Calu3 (cell line): ENCODE measurements at regions not wholly inside any gene's neighbourhood (a gene's known extent, or its start where the extent isn't known, plus 50 kb on each side); places are given as distances from the start of the nearest gene placed in this dataset.
A peak's percentile ranks its signal among the peaks of the same experiment; 100 is the strongest.

Source experiments
- BruUV-seq: library from RNA; stranded (reverse); fragments of 400-500 nt; replicated peaks from 2 replicates; lab custom pipeline; 2021; lab: Mats Ljungman, UMichigan
- CTCF ChIA-PET: fragments of 300-600 bp; sonication (Branson Sonifier 250); formaldehyde crosslinking; loops from one replicate; lab custom pipeline; 2022; ENCODE audit warnings: antibody characterized with exemption; lab: Charles Lee
- DNase-seq: peaks from one replicate; pipeline ENCODE4 v3.0.0; 2022
- H3K27ac Mint-ChIP-seq: one replicate; pipeline ENCODE4 v1.8.0; 2022; ENCODE audit warnings: mixed read lengths; ENCODE audit not compliant: unreplicated experiment
- H3K27me3 Mint-ChIP-seq: one replicate; pipeline ENCODE4 v1.8.0; 2022; ENCODE audit warnings: mixed read lengths; ENCODE audit not compliant: unreplicated experiment
- H3K36me3 Mint-ChIP-seq: one replicate; pipeline ENCODE4 v1.8.0; 2022; ENCODE audit warnings: mild to moderate bottlenecking, moderate library complexity, mixed read lengths; ENCODE audit not compliant: insufficient read depth, unreplicated experiment
- H3K4me1 Mint-ChIP-seq: one replicate; pipeline ENCODE4 v1.8.0; 2022; ENCODE audit warnings: mild to moderate bottlenecking, low read depth, mixed read lengths; ENCODE audit not compliant: unreplicated experiment
- H3K4me3 Mint-ChIP-seq: one replicate; pipeline ENCODE4 v1.8.0; 2022; ENCODE audit warnings: mild to moderate bottlenecking, low read depth, moderate library complexity, mixed read lengths; ENCODE audit not compliant: unreplicated experiment
- H3K9me3 Mint-ChIP-seq: one replicate; pipeline ENCODE4 v1.8.0; 2022; ENCODE audit warnings: low read depth, mixed read lengths; ENCODE audit not compliant: unreplicated experiment
- intact Hi-C: fragments of 100-400 bp; cut with micrococcal nuclease; formaldehyde crosslinking; loops from one replicate; pipeline ENCODE4 v1.10.0; 2022; ENCODE audit not compliant: unreplicated experiment
- TF ChIP-seq, protein P1 (sequence below): fragments of 200-600 bp; IDR thresholded peaks from one replicate; pipeline ENCODE4 v1.8.0; 2022; ENCODE audit warnings: antibody characterized with exemption; ENCODE audit not compliant: unreplicated experiment

DNA sequence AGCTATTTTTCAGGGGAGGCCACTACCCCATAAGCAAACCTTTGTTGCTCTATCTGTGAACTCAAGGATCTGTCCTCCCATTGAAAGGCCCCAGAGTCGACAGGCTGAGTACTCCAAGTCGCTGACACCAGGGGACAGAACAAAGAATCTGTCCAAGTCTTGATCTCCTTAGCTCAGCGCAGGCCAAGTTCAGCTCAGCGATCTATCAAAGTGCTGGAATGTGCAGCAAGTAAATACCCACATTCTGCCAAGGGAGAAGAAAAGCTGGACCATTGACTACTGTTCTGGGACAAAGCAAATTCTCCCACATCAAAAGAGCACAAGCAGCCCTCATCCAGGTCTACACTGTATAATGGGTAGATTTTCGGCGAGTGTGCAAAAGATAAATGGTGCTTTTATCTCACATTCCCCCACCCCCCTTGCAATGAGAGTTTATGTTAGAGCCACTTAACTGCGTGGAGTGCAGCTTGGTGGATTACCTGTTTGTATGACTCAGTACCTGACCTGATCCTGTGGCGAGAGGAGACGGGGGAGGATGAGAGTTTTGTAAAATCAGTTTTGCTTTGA, 391.7 kb upstream of the SGCG start:
- no peak overlapping the region for H3K4me3 Mint-ChIP-seq
- intact Hi-C loops = no loop called here
- CTCF ChIA-PET = no interaction called here
- TF ChIP-seq, protein P1, sequence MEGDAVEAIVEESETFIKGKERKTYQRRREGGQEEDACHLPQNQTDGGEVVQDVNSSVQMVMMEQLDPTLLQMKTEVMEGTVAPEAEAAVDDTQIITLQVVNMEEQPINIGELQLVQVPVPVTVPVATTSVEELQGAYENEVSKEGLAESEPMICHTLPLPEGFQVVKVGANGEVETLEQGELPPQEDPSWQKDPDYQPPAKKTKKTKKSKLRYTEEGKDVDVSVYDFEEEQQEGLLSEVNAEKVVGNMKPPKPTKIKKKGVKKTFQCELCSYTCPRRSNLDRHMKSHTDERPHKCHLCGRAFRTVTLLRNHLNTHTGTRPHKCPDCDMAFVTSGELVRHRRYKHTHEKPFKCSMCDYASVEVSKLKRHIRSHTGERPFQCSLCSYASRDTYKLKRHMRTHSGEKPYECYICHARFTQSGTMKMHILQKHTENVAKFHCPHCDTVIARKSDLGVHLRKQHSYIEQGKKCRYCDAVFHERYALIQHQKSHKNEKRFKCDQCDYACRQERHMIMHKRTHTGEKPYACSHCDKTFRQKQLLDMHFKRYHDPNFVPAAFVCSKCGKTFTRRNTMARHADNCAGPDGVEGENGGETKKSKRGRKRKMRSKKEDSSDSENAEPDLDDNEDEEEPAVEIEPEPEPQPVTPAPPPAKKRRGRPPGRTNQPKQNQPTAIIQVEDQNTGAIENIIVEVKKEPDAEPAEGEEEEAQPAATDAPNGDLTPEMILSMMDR = no peak
- H3K4me1 Mint-ChIP-seq = no peaks in the 10 kb centered on the region
- H3K27ac Mint-ChIP-seq = no peak overlapping the region
- BruUV-seq = no TSS peak
- no peak for DNase-seq
- H3K27me3 Mint-ChIP-seq = no peaks in the 10 kb centered on the region
- H3K9me3 Mint-ChIP-seq = peaks cover 2% of the 10 kb centered on the region
- H3K36me3 Mint-ChIP-seq = no peaks in the 10 kb centered on the region

GRCh38 chr13:22789916-22790315, 390.9 kb upstream of the SGCG start:
- Mint-ChIP-seq H3K9me3 (peaks cover 2% of the 10 kb centered on the region), H3K4me3 (no peak overlapping the region), H3K27me3 (no peaks in the 10 kb centered on the region), H3K27ac (no peak overlapping the region), H3K4me1 (no peaks in the 10 kb centered on the region), H3K36me3 (no peaks in the 10 kb centered on the region)
- TF ChIP-seq, protein P1 = no peak
- BruUV-seq = no TSS peak
- CTCF ChIA-PET = no interaction called here
- intact Hi-C loops = no loop called here
- no peak for DNase-seq

DNA sequence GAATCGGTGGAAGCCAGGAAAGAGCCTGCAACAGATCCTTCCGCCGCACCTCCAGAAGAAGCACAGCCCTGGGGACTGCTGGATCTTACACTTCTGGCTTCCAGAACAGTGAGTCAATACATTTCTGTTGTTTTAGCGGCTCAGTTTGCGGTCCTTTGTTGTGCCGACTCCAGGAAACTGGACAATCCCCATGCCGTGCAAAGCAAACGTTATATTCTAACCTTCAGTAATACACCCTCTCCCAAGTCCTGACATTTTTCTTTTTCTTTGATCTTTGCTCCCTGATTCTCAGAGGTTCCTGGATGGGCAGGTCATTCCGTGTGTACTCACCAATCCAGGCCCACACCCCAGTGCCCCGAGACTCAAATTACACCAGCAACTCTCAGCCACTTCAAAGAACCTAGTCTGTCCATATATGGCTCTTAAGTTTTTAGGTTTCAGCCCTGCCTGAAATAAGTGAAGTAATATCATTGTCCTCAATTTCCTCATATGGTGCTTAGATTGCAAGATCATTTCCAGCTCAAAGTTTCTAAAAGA, 387.1 kb upstream of the SGCG start:
- BruUV-seq = no TSS peak
- peak; percentile 21 for DNase-seq
- no peaks in the 10 kb centered on the region for H3K36me3 Mint-ChIP-seq
- CTCF ChIA-PET = no interaction called here
- intact Hi-C loops = no loop called here
- H3K4me1 Mint-ChIP-seq = no peaks in the 10 kb centered on the region
- no peaks in the 10 kb centered on the region for H3K9me3 Mint-ChIP-seq
- H3K4me3 Mint-ChIP-seq = no peak overlapping the region
- TF ChIP-seq, protein P1 = no peak
- H3K27ac Mint-ChIP-seq = no peak overlapping the region
- no peaks in the 10 kb centered on the region for H3K27me3 Mint-ChIP-seq

DNA sequence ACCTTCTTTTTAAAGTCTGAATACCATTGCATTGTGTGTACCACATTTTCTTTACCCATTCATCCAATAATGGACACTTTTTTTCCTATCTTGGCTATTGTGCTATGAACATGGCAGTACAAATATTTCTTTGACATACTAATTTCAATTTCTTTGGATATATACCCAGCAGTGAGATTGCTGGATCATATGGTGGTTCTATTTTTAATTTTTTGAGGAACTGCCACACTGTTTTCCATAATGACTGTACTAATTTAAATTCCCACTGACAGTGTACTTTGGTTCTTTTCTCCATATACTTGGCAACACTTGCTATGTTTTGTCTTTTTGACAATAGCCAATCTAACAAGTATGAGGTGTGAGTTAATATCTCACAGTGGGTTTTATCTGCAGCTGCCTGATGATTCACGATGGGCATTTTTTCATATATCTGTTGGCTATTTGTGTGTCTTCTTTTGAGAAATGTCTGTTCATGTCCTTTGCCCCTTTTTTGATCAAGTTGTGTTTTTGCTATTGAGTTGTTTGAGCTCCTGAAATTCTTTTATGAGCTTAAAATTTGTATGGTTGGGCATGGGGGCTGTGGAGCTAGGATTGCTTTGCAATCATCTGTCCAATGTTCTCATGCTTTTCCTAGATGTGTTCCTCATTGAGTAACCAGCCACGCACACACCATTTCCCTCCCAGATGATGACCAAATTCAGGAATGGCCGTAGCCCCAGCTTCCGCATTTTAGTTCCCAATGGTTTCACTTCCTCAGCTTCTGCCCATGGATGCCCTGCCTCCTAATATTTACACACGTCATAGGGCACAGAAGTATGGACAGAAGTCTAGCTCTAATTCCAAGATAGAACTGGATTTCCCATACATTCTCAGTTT, 380.0 kb upstream of the SGCG start:
- peaks cover 5% of the 10 kb centered on the region for H3K4me1 Mint-ChIP-seq

More for the DNA sequence above, 380.0 kb upstream of the SGCG start:
- no peaks in the 10 kb centered on the region for H3K27me3 Mint-ChIP-seq
- H3K36me3 Mint-ChIP-seq = no peaks in the 10 kb centered on the region
- no peak for DNase-seq
- no TSS peak for BruUV-seq
- intact Hi-C loops = loop anchor here (1.0 to 5.0 kb wide), 4 partner anchors 220 to 1163 kb away; no protein-coding TSS in a partner anchor
- H3K4me3 Mint-ChIP-seq = no peak overlapping the region
- H3K27ac Mint-ChIP-seq = no peak overlapping the region
- TF ChIP-seq, protein P1 = no peak
- CTCF ChIA-PET = interaction anchor here (0.6 to 1.2 kb wide), 6 partner anchors 146 to 1321 kb away, joined by 3 to 17 read pairs (median 4); no protein-coding TSS in a partner anchor
- no peaks in the 10 kb centered on the region for H3K9me3 Mint-ChIP-seq
